Hepatic stellate cell (primary cell): ENCODE measurements at regions not wholly inside any gene's neighbourhood (a gene's known extent, or its start where the extent isn't known, plus 50 kb on each side); places are given as distances from the start of the nearest gene placed in this dataset.

ENCODE experiments used
- DNase-seq: peaks from one replicate; pipeline ENCODE4 v3.0.0; 2011; ENCODE audit warnings: low spot score

DNA sequence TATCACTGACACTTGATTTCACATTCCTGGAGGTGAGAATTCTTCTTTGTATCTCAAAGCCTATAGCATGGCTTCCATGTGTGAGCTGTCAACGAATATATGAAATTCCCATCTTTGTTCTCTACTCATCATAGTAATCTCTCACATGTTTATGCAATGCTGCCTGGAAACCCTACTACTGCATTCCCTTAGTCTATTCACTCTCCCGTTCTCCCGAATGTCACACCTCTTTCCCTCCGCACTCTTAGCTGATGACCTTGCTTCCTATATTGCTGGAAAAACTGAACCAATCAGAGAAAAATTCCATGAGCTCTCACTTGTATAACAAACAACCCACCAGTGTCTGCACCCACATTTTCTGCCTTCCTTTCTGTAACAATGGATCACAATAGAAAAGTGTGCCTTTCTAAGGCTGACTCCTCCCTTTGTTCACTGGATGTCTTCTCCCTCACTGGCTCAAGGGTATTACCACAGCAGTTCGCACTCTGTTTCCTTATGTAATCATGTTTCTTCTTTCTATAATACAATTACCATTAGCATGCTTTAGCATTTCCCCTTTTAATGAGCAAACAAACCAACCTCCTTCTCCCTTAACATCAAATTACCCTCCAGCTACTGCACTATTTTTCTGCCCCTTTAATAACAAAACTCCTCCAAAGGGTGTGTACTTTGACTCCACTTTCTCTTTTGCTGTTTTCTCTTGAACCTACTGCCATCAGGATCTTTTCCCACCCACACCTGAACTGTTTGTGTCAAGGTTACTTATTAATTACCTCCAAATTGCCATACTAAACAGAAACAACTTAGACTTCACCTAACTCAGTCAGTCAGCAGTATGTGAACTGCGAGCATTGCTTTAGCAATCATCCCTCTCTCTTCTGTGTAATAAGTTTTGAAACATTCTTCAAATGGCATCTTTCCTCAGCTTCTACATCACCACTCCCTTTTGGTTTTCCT, 63.9 kb upstream of the CCDC196 start:
- no peak for DNase-seq

DNA sequence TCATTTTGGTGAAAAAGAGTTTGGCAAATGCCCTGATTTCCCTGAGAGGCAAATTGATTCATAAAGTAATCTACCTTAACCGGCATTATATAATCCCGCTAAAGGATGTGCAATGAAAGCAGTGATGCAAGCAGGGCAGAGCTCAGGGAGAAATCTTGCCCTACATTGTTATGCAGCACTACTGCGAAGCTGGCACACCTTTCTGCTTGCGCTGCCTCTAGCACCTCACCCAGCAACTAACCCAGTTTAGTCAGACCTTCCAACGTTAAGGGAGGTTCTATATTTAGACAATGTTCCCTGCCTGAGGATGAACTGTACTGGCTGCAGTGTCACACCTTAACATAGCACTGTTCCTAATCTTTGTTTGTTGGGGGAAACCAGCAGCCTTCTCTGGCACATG, 60.8 kb upstream of the CCDC196 start:
- DNase-seq, result no peak

DNA sequence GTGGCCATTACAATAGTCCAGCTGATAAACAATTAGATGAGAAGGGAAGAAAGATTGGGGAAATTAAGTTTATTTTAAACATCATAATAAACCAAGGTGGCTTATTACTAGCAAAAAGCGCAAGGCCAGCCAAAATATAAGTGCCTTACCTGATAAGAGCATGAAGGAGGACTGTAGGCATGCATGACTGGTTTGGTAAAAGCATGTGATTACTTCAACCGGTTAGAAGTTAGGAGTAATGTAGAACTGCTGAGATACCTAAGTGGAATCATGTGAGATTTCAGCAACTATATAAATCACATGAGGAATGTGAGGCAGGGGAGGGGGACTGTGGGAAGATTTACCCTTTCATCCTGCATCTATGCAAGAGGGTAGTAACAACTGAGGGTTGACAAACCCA, 59.7 kb upstream of the CCDC196 start:
- no peak for DNase-seq

DNA sequence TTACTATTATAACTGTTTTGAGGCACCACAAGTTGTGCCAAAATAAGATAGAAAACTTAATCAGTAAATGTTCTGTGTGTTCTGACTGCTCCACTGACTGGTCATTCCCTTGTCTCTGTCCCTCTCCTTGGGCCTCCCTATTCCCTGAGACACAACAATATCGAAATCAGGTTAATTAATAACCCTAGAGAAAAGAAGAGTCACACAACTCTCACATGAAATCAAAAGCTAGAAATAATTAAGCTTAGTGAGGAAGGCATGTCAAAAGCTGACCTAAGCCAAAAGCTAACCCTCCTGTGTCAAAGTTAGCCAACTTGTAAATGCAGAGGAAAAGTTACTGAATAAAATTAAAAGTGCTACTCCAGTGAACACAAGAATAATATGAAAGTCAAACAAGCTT, 53.8 kb upstream of the CCDC196 start:
- no peak for DNase-seq

DNA sequence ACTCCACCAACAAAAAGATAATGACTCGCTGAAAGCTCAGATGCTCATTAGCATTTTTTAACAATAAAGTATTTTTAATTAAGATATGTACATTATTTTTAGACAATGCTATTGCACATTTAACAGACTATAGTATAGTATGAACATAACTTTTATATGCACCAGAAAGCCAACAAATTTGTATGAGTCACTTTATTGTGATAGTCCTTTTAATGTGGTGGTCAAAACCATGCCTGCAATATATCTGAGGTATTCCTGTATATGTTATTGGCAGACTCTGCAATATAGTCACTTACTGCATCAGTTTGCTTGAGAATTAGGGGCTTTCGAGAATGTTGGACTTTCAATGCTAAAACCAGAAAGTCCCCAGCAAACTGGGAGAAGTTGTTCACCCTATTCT, 51.7 kb upstream of the CCDC196 start:
- no peak for DNase-seq

DNA sequence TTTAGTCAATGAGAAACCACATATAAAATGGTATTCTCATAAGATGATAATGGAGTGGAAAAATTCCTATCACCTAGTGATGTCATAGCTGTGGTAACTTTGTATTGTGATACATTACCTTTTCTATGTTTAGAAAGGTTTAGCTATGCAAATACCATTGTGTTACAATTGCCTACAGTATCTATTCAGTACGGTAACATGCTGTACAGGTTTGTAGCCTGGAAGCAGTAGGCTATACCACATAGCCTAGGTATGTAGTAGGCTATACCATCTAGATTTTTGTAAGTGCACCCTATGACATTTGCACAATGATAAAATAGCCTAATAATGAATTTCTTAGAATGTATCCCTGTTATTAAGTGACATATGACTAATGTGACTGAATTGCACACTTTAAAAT, 50.5 kb upstream of the CCDC196 start:
- no peak for DNase-seq
